Neural cell (in vitro differentiated cells): ENCODE measurements at regions not wholly inside any gene's neighbourhood (a gene's known extent, or its start where the extent isn't known, plus 50 kb on each side); places are given as distances from the start of the nearest gene placed in this dataset.

Source experiments
- H2AFZ ChIP-seq: fragments of 200-600, 300-800 bp; sonication (generic), shearing (Covaris generic); 2 replicates; pipeline ENCODE4 v1.6.0; 2014; ENCODE audit warnings: low read depth, mild to moderate bottlenecking, antibody characterized with exemption, low read length, moderate library complexity
- H3F3A ChIP-seq: fragments of 200-600 bp; shearing (Covaris generic); 2 replicates; pipeline ENCODE4 v1.6.1; 2016; ENCODE audit warnings: mild to moderate bottlenecking, moderate library complexity, mixed read lengths, antibody characterized with exemption, low read length; ENCODE audit not compliant: insufficient read depth, poor library complexity, severe bottlenecking
- H3K27ac ChIP-seq: fragments of 200-600, 300-800 bp; sonication (generic), shearing (Covaris generic); 2 replicates; pipeline ENCODE4 v1.5.1; 2014; ENCODE audit warnings: mild to moderate bottlenecking, low read length, moderate library complexity
- H3K27me3 ChIP-seq: fragments of 300-800, 200-600 bp; sonication (generic), shearing (Covaris generic); 2 replicates; pipeline ENCODE4 v1.6.0; 2014; ENCODE audit warnings: mild to moderate bottlenecking, low read depth, low read length, moderate library complexity; ENCODE audit not compliant: insufficient read depth
- H3K36me3 ChIP-seq: fragments of 300-800, 200-600 bp; sonication (generic), shearing (Covaris generic); 2 replicates; pipeline ENCODE4 v1.5.1; 2014; ENCODE audit warnings: mild to moderate bottlenecking, antibody characterized with exemption, low read length, moderate library complexity; ENCODE audit not compliant: insufficient read depth
- H3K4me2 ChIP-seq: fragments of 300-800, 200-600 bp; sonication (generic), shearing (Covaris generic); 2 replicates; pipeline ENCODE4 v1.6.0; 2014; ENCODE audit warnings: mild to moderate bottlenecking, low read length
- H3K4me3 ChIP-seq: fragments of 300-800, 200-600 bp; sonication (generic), shearing (Covaris generic); 2 replicates; pipeline ENCODE4 v1.5.1; 2014; ENCODE audit warnings: mild to moderate bottlenecking, low read length, moderate library complexity
- H3K79me2 ChIP-seq: fragments of 200-600 bp; shearing (Covaris generic); replicated peaks from 2 replicates; pipeline ENCODE4 v1.6.0; 2014; ENCODE audit warnings: mild to moderate bottlenecking, low read length, moderate library complexity; ENCODE audit not compliant: insufficient read depth
- H3K9ac ChIP-seq: fragments of 300-800, 200-600 bp; sonication (generic), shearing (Covaris generic); 2 replicates; pipeline ENCODE4 v1.6.1; 2016; ENCODE audit warnings: mild to moderate bottlenecking, low read length, mixed read lengths
- H3K9me2 ChIP-seq: fragments of 200-600 bp; shearing (Covaris generic); 2 replicates; pipeline ENCODE4 v1.6.1; 2016; ENCODE audit warnings: mild to moderate bottlenecking, low read length, mixed read lengths; ENCODE audit not compliant: insufficient read depth
- H3K9me3 ChIP-seq: fragments of 200-600, 300-800 bp; sonication (generic), shearing (Covaris generic); 2 replicates; pipeline ENCODE4 v1.6.1; 2016; ENCODE audit warnings: mild to moderate bottlenecking, mixed run types, low read length, moderate library complexity, mixed read lengths
- H4K20me1 ChIP-seq: fragments of 200-600 bp; shearing (Covaris generic); 2 replicates; pipeline ENCODE4 v1.6.1; 2016; ENCODE audit warnings: mild to moderate bottlenecking, mixed run types; ENCODE audit not compliant: insufficient read depth
- EP300 ChIP-seq: fragments of 450-650 bp; conservative IDR thresholded peaks from 2 replicates; pipeline ENCODE4 v1.6.1; 2014; ENCODE audit warnings: antibody characterized with exemption, mild to moderate bottlenecking, moderate library complexity; ENCODE audit not compliant: poor library complexity, severe bottlenecking
- EZH2 ChIP-seq: fragments of 200-600, 300-800 bp; shearing (Covaris generic), sonication (generic); IDR thresholded peaks from 2 replicates; pipeline ENCODE4 v1.6.1; 2014; ENCODE audit warnings: antibody characterized with exemption, low read length, borderline replicate concordance, mild to moderate bottlenecking; ENCODE audit not compliant: insufficient read depth, poor library complexity, severe bottlenecking
- MXI1 ChIP-seq: fragments of 450-650 bp; conservative IDR thresholded peaks from 2 replicates; pipeline ENCODE4 v1.6.1; 2014; ENCODE audit warnings: antibody characterized with exemption, mild to moderate bottlenecking; ENCODE audit not compliant: poor library complexity, severe bottlenecking
- POLR2AphosphoS5 ChIP-seq: IDR thresholded peaks from 2 replicates; pipeline ENCODE4 v1.6.1; 2012
- RAD21 ChIP-seq: fragments of 450-650 bp; conservative IDR thresholded peaks from 2 replicates; pipeline ENCODE4 v1.6.1; 2014; ENCODE audit warnings: antibody characterized with exemption, mild to moderate bottlenecking, moderate library complexity
- SMC3 ChIP-seq: fragments of 450-650 bp; conservative IDR thresholded peaks from 2 replicates; pipeline ENCODE4 v1.6.1; 2014; ENCODE audit warnings: antibody characterized with exemption, mild to moderate bottlenecking, moderate library complexity; ENCODE audit not compliant: poor library complexity
- TAF1 ChIP-seq: IDR thresholded peaks from 2 replicates; pipeline ENCODE4 v1.6.1; 2012; ENCODE audit warnings: low read depth
- TF ChIP-seq, protein P1 (sequence below): fragments of 450-650 bp; IDR thresholded peaks from 2 replicates; pipeline ENCODE4 v1.5.1; 2014; ENCODE audit warnings: antibody characterized with exemption, mild to moderate bottlenecking, moderate library complexity; ENCODE audit not compliant: poor library complexity, severe bottlenecking
- TF ChIP-seq, protein P2 (sequence below): IDR thresholded peaks from 2 replicates; pipeline ENCODE4 v1.6.1; 2012; ENCODE audit warnings: borderline replicate concordance

DNA sequence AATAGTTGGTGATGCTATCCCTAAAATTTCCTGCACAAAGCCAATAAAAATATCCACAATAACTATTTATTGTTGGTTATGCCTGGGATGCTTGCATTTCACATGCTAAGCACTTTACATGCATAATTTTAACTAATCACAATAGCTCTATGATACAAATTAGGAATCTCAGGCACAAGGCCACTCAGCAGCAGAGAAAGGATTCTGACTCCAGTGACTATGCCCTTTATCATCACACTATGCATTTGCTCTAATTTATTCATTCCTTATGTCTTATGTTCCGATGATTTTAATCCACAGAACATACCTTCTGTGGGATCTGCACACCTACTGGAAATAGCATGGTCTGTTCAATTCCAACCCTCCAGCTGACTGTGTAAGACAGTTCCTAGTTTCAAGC lies 476.1 kb downstream of the TMEM232 start:
- Histone ChIP-seq H3F3A (no peaks in the 10 kb centered on the region), H3K27ac (peak overlapping the region; percentile 45), H3K27me3 (peaks cover 4% of the 10 kb centered on the region), H3K36me3 (no peaks in the 10 kb centered on the region), H3K9ac (no peak overlapping the region), H3K79me2 (no peaks in the 10 kb centered on the region), H3K4me3 (no peak overlapping the region), H3K9me3 (no peaks in the 10 kb centered on the region), H2AFZ (no peak overlapping the region), H3K9me2 (no peaks in the 10 kb centered on the region), H4K20me1 (no peaks in the 10 kb centered on the region), H3K4me2 (no peak overlapping the region)
- TF ChIP-seq TAF1: no peak
- TF ChIP-seq RAD21: no peak
- TF ChIP-seq EZH2: no peak
- TF ChIP-seq, protein P1, sequence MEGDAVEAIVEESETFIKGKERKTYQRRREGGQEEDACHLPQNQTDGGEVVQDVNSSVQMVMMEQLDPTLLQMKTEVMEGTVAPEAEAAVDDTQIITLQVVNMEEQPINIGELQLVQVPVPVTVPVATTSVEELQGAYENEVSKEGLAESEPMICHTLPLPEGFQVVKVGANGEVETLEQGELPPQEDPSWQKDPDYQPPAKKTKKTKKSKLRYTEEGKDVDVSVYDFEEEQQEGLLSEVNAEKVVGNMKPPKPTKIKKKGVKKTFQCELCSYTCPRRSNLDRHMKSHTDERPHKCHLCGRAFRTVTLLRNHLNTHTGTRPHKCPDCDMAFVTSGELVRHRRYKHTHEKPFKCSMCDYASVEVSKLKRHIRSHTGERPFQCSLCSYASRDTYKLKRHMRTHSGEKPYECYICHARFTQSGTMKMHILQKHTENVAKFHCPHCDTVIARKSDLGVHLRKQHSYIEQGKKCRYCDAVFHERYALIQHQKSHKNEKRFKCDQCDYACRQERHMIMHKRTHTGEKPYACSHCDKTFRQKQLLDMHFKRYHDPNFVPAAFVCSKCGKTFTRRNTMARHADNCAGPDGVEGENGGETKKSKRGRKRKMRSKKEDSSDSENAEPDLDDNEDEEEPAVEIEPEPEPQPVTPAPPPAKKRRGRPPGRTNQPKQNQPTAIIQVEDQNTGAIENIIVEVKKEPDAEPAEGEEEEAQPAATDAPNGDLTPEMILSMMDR: no peak
- TF ChIP-seq, protein P2, sequence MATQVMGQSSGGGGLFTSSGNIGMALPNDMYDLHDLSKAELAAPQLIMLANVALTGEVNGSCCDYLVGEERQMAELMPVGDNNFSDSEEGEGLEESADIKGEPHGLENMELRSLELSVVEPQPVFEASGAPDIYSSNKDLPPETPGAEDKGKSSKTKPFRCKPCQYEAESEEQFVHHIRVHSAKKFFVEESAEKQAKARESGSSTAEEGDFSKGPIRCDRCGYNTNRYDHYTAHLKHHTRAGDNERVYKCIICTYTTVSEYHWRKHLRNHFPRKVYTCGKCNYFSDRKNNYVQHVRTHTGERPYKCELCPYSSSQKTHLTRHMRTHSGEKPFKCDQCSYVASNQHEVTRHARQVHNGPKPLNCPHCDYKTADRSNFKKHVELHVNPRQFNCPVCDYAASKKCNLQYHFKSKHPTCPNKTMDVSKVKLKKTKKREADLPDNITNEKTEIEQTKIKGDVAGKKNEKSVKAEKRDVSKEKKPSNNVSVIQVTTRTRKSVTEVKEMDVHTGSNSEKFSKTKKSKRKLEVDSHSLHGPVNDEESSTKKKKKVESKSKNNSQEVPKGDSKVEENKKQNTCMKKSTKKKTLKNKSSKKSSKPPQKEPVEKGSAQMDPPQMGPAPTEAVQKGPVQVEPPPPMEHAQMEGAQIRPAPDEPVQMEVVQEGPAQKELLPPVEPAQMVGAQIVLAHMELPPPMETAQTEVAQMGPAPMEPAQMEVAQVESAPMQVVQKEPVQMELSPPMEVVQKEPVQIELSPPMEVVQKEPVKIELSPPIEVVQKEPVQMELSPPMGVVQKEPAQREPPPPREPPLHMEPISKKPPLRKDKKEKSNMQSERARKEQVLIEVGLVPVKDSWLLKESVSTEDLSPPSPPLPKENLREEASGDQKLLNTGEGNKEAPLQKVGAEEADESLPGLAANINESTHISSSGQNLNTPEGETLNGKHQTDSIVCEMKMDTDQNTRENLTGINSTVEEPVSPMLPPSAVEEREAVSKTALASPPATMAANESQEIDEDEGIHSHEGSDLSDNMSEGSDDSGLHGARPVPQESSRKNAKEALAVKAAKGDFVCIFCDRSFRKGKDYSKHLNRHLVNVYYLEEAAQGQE: no peak
- TF ChIP-seq SMC3: no peak
- no peak for TF ChIP-seq EP300
- TF ChIP-seq MXI1: no peak

DNA sequence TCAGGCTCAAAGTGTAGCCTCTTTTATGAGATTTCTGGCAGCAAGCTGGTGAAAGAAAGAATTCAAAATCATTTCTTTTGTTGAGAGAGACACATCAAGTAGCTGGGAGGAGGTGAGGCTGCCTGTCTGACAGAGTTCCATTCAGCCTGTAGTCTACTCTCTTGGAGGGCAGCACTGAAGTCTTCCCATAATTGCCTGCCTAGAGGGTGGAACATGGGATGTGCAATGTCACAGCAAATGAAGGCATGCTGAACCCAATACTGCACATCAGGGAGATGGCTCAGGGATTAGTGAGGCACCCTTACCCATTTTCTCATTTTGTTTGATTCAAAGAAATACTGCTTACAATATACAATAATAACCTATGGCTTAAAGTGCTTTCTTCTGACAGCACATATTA lies 475.7 kb downstream of the TMEM232 start:
- peaks cover 4% of the 10 kb centered on the region for H3K27me3 ChIP-seq
- no peaks in the 10 kb centered on the region for H3K79me2 ChIP-seq
- H3F3A ChIP-seq: no peaks in the 10 kb centered on the region
- no peak overlapping the region for H2AFZ ChIP-seq
- no peaks in the 10 kb centered on the region for H3K9me3 ChIP-seq
- H3K27ac ChIP-seq: peak overlapping the region; percentile 45
- H3K9ac ChIP-seq: no peak overlapping the region
- H3K4me3 ChIP-seq: no peak overlapping the region
- TF ChIP-seq EP300: peak; percentile 77
- TF ChIP-seq POLR2AphosphoS5: peak; percentile 80
- TF ChIP-seq SMC3: no peak
- TF ChIP-seq, protein P2: peak; percentile 48
- no peaks in the 10 kb centered on the region for H3K9me2 ChIP-seq
- no peak overlapping the region for H3K4me2 ChIP-seq
- no peaks in the 10 kb centered on the region for H3K36me3 ChIP-seq
- H4K20me1 ChIP-seq: no peaks in the 10 kb centered on the region
